HG03521 (cell line): ENCODE measurements at regions not wholly inside any gene's neighbourhood (a gene's known extent, or its start where the extent isn't known, plus 50 kb on each side); places are given as distances from the start of the nearest gene placed in this dataset.
A peak's percentile ranks its signal among the peaks of the same experiment; 100 is the strongest.
"Not testable (repeated sequence)": the region's sequence is repeated elsewhere in the genome, so short reads cannot be mapped to it uniquely, and the experiment has no call there.

Experiments
- ATAC-seq: cut with Tn5 transposase; IDR thresholded peaks from one replicate; pipeline ENCODE4 v1.9.1; 2021; ENCODE audit warnings: mild to moderate bottlenecking, moderate library complexity; ENCODE audit not compliant: unreplicated experiment

- ATAC-seq = no peak
Measured at GRCh38 chr2:14960686-14961324, 328.3 kb downstream of the LRATD1 start.

- no peak for ATAC-seq
Measured at GRCh38 chr2:14967729-14968128, 335.2 kb downstream of the LRATD1 start.

GRCh38 chr2:14975381-14975780 is 342.9 kb downstream of the LRATD1 start:
- no peak for ATAC-seq

- no peak for ATAC-seq
Measured at GRCh38 chr2:14977021-14977420, 344.5 kb downstream of the LRATD1 start.

- ATAC-seq = no peak
Measured at GRCh38 chr2:14978845-14979244, 346.3 kb downstream of the LRATD1 start.

GRCh38 chr2:14982790-14983189 is 350.3 kb downstream of the LRATD1 start:
- no peak for ATAC-seq

- ATAC-seq = no peak
Measured at GRCh38 chr2:14988600-14988999, 356.1 kb downstream of the LRATD1 start.

GRCh38 chr2:14991723-14992122 is 359.2 kb downstream of the LRATD1 start:
- ATAC-seq = no peak

- ATAC-seq = no peak
Measured at GRCh38 chr2:14994721-14995120, 362.2 kb downstream of the LRATD1 start.

- ATAC-seq = no peak
Measured at GRCh38 chr2:14996351-14997014, 364.0 kb downstream of the LRATD1 start.

- ATAC-seq = no peak
Measured at GRCh38 chr2:14998546-14998945, 366.0 kb downstream of the LRATD1 start.

GRCh38 chr2:14999114-14999661 is 366.7 kb downstream of the LRATD1 start:
- no peak for ATAC-seq

- ATAC-seq = not testable (repeated sequence)
Measured at GRCh38 chr2:15002519-15002918, 370.0 kb downstream of the LRATD1 start.

GRCh38 chr2:15006667-15007066 is 374.1 kb downstream of the LRATD1 start:
- ATAC-seq = no peak

GRCh38 chr2:15009681-15010080 is 377.2 kb downstream of the LRATD1 start:
- ATAC-seq = no peak

GRCh38 chr2:15010346-15010745 is 377.8 kb downstream of the LRATD1 start:
- peak; percentile 46 for ATAC-seq

- ATAC-seq = no peak
Measured at GRCh38 chr2:15018814-15019213, 386.3 kb downstream of the LRATD1 start.

GRCh38 chr2:15023221-15023620 is 390.7 kb downstream of the LRATD1 start:
- ATAC-seq = no peak

GRCh38 chr2:15028406-15028805 is 395.9 kb downstream of the LRATD1 start:
- ATAC-seq = no peak

- ATAC-seq = peak; percentile 83
Measured at GRCh38 chr2:15031745-15032240, 399.3 kb downstream of the LRATD1 start.

- no peak for ATAC-seq
Measured at GRCh38 chr2:15034246-15034645, 401.7 kb downstream of the LRATD1 start.

GRCh38 chr2:15034860-15035259 is 402.3 kb downstream of the LRATD1 start:
- no peak for ATAC-seq
